GM06990 (cell line): ENCODE measurements at regions not wholly inside any gene's neighbourhood (a gene's known extent, or its start where the extent isn't known, plus 50 kb on each side); places are given as distances from the start of the nearest gene placed in this dataset.

Source experiments
- DNase-seq: peaks from one replicate; pipeline ENCODE4 v3.0.0-alpha.2; 2011; ENCODE audit not compliant: insufficient read length; ENCODE audit errors: extremely low read depth
- H3K27me3 ChIP-seq: replicated peaks from 2 replicates; pipeline ENCODE4 v1.6.0; 2011; ENCODE audit warnings: low read length; ENCODE audit not compliant: control insufficient read depth, insufficient read depth
- H3K36me3 ChIP-seq: 2 replicates; pipeline ENCODE4 v1.5.1; 2011; ENCODE audit warnings: low read length; ENCODE audit not compliant: control insufficient read depth, insufficient read depth
- H3K4me3 ChIP-seq: replicated peaks from 2 replicates; pipeline ENCODE4 v1.5.1; 2011; ENCODE audit warnings: low read depth, mild to moderate bottlenecking, control low read depth, low read length
- CTCF ChIP-seq: IDR thresholded peaks from 2 replicates; pipeline ENCODE4 v1.5.1; 2011; ENCODE audit warnings: low read length, control low read depth, mild to moderate bottlenecking, inconsistent platforms; ENCODE audit not compliant: insufficient read depth, poor library complexity, severe bottlenecking

GRCh38 chr2:12035029-12035720, 288.7 kb downstream of the LPIN1 start:
- H3K36me3 ChIP-seq = no peaks in the 10 kb centered on the region
- TF ChIP-seq CTCF = no peak
- no peak overlapping the region for H3K4me3 ChIP-seq
- no peaks in the 10 kb centered on the region for H3K27me3 ChIP-seq
- no peak for DNase-seq

GRCh38 chr2:12035956-12036639, 289.7 kb downstream of the LPIN1 start:
- no peak for DNase-seq
- TF ChIP-seq CTCF = no peak
- Histone ChIP-seq H3K4me3 (no peak overlapping the region), H3K36me3 (no peaks in the 10 kb centered on the region), H3K27me3 (no peaks in the 10 kb centered on the region)

GRCh38 chr2:12036640-12036983, 290.2 kb downstream of the LPIN1 start:
- H3K4me3 ChIP-seq = no peak overlapping the region
- TF ChIP-seq CTCF = no peak
- no peak for DNase-seq
- no peaks in the 10 kb centered on the region for H3K27me3 ChIP-seq
- H3K36me3 ChIP-seq = no peaks in the 10 kb centered on the region

GRCh38 chr2:12037301-12037700, 290.9 kb downstream of the LPIN1 start:
- TF ChIP-seq CTCF = no peak
- H3K36me3 ChIP-seq = no peaks in the 10 kb centered on the region
- H3K27me3 ChIP-seq = no peaks in the 10 kb centered on the region
- H3K4me3 ChIP-seq = no peak overlapping the region
- DNase-seq = no peak

- Histone ChIP-seq H3K36me3 (no peaks in the 10 kb centered on the region), H3K4me3 (no peak overlapping the region), H3K27me3 (no peaks in the 10 kb centered on the region)
- TF ChIP-seq CTCF = no peak
- no peak for DNase-seq
Measured at GRCh38 chr2:12041236-12041635, 294.8 kb downstream of the LPIN1 start.

GRCh38 chr2:12043131-12043530, 296.7 kb downstream of the LPIN1 start:
- no peak for TF ChIP-seq CTCF
- no peak for DNase-seq

More at GRCh38 chr2:12043131-12043530, 296.7 kb downstream of the LPIN1 start:
- Histone ChIP-seq H3K36me3 (no peaks in the 10 kb centered on the region), H3K27me3 (no peaks in the 10 kb centered on the region), H3K4me3 (no peak overlapping the region)
